ENCODE measurements at regions not wholly inside any gene's neighbourhood (a gene's known extent, or its start where the extent isn't known, plus 50 kb on each side); places are given as distances from the start of the nearest gene placed in this dataset.

DNA sequence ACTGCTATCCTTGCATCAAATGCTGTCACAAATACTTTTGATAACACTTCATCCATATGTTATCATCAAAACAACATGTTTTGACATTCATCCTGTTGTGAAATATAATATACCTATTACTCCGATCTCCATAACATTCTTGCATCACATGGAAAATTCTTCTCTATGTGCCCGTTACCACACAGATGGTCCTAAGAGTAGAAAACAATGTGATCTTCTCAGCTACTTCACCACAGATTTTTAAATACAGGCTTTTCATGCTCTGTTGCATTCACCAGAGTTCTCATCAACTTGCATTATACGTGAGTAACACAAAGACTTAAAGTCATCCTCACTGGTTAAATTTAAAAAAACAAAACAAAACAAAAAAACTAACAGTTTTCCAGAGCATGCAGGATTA lies 1603.3 kb upstream of the ZEB2 start:
- DNase-seq = no peak

- DNase-seq = no peak
Measured at GRCh38 chr2:146119586-146119985, 1599.7 kb upstream of the ZEB2 start.

GRCh38 chr2:146108993-146109392 lies 1589.1 kb upstream of the ZEB2 start:
- no peak for DNase-seq

DNA sequence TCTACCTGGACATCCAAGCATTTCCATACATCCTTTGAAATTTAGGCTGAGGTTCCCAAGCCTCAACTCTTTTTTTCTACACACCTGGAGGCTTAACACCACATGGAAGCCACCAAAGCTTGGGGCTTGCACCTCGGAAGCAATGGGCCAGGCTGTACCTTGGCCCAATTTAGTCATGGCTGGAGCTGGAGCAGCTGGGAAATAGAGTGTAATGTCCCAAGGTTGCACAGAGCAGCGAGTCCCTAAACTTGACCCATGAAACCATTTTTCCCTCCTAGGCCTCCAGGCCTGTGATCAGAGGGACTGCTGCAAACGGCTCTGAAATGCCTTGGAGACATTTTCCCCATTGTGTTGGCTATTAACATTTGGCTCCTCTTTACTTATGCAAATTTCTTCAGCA lies 1574.3 kb upstream of the ZEB2 start:
- DNase-seq = no peak

DNA sequence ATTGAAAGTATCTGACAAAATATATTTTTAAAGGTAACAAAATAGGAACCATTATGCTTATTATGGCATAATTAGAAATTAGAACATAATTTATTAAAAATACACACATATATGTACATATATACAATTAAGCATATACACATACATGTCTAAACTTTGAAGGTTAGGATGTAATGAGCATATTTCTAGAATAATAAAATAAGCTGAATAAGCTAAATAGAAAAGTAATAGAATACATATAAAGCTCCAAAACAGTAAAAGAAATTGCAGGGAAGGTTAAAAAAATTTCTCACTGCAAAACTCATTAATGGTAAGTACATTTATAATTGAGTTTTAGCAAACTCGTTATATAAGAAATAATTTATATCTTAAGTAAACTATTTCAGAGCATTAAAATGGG lies 1561.5 kb upstream of the ZEB2 start:
- no peak for DNase-seq

DNA sequence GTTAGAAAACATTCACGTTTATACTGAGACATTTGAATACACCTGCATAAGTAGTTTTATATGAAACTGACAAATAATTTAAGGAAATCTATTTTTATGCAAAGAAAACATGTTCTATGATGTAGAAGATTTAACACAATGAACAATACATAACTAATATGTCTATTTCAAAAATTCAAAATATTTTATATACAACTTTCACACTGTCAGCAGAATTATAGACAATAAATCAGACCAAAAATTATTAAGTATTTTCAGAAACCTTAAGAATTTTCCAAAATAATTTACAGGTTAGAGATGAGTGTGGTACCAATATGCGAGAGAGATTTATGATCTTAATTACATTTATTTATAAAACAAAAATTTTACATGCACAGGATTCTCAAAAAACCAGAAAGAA lies 1561.0 kb upstream of the ZEB2 start:
- DNase-seq = no peak

DNA sequence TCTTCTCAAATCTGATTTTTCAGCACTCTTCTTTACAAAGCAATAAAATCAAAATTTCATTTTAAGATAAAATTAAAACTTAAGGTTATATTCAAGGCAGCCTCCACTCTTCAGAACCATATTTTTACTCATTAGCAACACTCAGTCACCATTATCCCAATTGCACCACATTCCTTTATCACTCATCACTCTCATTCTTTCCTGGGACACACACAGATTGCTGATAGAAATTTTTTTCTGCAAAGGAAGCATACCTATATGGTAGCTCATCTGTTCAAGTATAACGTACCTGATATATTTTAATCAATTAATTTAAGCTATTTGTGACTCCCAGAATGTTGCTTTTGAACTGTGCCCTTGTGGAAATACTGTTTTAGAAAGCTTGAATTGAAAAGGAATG lies 1559.3 kb upstream of the ZEB2 start:
- DNase-seq = no peak

- no peak for DNase-seq
Measured at GRCh38 chr2:146077156-146077555, 1557.2 kb upstream of the ZEB2 start.

- DNase-seq = no peak
Measured at GRCh38 chr2:146068051-146068450, 1548.1 kb upstream of the ZEB2 start.

- DNase-seq = no peak
Measured at GRCh38 chr2:146048141-146048540, 1528.2 kb upstream of the ZEB2 start.

GRCh38 chr2:146041274-146041910 lies 1521.5 kb upstream of the ZEB2 start:
- no peak for DNase-seq

DNA sequence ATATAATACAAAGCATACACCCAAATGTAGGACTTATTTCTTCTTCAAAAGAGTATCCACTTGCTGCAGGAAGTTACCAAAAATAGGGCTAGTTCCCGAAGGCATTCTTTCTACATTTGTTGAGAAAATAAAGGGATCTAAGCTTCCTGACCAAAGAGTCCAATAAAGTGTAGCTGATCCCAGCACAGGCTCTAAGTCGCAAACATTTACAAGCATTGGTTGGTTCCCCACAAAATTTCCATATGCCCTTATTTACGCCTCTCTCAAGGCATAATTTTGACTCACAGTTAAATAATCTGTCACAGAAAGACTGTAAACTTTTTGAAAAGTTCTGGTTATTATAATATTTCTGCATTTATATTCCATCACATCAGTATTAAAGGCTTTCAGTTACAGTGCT lies 1520.1 kb upstream of the ZEB2 start:
- DNase-seq = no peak

DNA sequence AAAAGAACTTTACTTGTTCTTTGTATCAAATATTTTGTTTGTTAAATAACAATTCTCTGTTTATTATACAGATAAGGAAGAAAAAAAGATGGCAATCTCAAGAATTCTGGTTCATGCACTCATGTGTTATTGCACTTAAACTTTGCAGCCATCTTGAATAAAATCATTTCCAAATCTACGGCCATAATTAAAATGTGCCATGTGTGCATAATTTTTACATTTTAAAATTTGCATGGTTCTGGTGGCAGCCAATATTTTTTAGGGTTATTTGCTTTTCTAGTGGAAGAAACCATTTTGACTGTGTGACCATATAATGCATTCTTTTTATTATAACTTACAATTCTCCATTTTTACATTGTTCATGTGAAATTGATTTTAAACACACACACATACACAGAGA lies 1518.1 kb upstream of the ZEB2 start:
- no peak for DNase-seq

GRCh38 chr2:146037334-146037870 lies 1517.5 kb upstream of the ZEB2 start:
- DNase-seq = no peak

- no peak for DNase-seq
Measured at GRCh38 chr2:146031158-146031557, 1511.2 kb upstream of the ZEB2 start.

DNA sequence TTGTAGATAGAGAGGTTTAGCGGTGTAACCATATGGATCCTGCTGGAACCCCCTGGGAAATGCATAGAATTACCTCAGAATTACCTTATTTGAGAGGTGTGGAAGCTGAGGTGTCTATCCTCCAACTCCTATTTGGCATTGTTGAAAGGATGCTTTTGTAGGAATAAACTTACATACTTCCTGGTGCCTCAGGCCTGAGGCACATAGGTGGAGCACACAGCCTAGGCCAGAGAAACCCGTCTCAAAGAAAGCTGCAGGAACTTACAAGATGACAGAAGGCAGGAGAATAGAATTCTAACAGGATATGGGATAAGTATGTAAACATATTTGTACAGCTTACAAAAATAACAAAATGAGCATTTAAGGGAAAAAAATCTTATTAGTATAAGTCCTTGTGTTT lies 1507.2 kb upstream of the ZEB2 start:
- no peak for DNase-seq

DNA sequence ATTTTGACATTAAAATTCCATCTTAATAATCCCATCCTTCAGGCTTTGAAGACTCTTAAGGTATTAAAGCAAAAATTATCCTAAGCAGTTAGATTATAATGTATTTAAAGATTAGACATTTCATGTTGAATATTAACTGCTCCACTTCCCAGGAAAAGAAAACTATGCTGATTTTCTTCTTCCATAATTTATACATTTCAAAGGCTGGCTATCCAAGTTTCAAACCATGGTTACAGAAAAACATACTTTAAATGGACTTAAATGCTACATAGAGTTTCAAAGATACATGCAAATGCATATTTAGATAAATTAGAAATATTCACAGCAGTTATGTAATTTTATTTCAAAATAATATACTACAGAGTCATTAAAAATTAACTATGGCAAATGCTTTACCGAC lies 1505.6 kb upstream of the ZEB2 start:
- no peak for DNase-seq

DNA sequence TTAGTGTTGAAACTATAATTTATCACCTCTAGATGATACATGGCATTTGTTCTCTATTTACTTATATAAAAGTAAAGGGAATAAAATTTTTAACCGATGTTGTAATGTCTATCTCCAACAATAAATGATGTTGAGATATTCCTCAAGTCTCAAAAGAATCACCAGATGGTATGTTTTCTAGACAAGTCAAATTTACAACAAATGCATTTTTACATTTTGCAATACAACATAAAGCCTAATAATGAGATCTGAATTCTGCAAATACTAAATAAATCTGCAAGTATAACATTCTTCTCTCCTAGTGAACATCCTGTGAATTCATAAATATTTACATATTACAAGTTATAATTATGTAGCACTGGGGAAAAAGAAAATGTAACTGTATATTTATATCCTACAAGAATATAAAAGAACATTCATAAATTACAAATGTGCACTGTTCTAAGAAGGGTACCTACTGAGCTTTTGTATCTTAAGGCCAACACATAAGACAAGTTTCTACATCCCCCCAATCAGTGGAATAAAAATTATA lies 1504.4 kb upstream of the ZEB2 start:
- DNase-seq = no peak

- no peak for DNase-seq
Measured at GRCh38 chr2:146004462-146004861, 1484.5 kb upstream of the ZEB2 start.

- DNase-seq = no peak
Measured at GRCh38 chr2:146003337-146003736, 1483.4 kb upstream of the ZEB2 start.

DNA sequence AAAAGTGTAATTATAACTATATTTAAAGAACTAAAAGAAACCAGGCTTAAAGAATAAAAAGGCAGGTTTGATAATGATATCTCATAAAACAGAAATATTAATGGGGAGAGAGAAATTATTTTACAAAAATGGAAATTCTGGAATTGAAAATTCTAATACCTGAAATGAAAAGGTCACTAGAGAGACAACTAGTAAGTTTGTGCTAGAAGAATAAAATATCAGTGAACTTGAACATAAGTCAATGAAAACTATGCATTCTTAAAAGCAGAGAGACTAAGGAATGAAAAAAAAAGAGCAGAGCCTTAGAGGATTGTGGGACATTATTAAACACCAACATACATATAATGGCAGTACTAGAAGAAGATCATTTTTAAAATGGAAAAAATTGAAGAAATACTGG lies 1475.0 kb upstream of the ZEB2 start:
- no peak for DNase-seq

DNA sequence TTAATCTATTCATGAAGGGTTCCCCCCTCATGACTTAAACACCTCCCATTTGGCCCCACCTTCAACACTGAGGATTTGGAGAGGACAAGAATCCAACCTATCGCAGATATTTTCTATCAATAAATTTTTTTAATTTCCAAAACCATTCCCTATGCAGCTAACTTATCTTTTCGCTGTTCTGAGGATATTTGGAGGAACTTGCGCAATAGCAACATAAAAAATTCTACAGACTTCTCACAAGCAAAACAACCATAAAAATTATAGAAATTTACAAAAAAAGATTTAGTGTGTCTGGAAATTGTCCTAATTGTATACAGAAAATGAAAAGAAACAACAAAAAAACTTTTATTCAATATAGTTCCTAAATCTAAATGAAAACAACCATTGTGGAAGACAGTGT lies 1472.7 kb upstream of the ZEB2 start:
- no peak for DNase-seq

GRCh38 chr2:145987793-145988192 lies 1467.9 kb upstream of the ZEB2 start:
- DNase-seq = no peak

GRCh38 chr2:145985517-145985916 lies 1465.6 kb upstream of the ZEB2 start:
- DNase-seq = no peak

- DNase-seq = no peak
Measured at GRCh38 chr2:145984580-145984979, 1464.7 kb upstream of the ZEB2 start.

Data from skin of body (tissue), 1 donor.